ENCODE measurements at regions not wholly inside any gene's neighbourhood (a gene's known extent, or its start where the extent isn't known, plus 50 kb on each side); places are given as distances from the start of the nearest gene placed in this dataset.

GRCh38 chr9:109934136-109934856 lies 154.3 kb downstream of the PALM2AKAP2 start:
- Histone ChIP-seq H3K36me3 (ENCODE audit: insufficient read depth, low read length) (peaks cover 1% of the 10 kb centered on the region), H3K4me2 (ENCODE audit: low read length) (no peak overlapping the region), H3K27me3 (ENCODE audit: control insufficient read depth, insufficient read depth, low read length) (no peaks in the 10 kb centered on the region), H3K4me3 (ENCODE audit: low read length) (no peak overlapping the region), H3K9ac (ENCODE audit: low read depth, low read length) (no peak overlapping the region), H3K4me1 (ENCODE audit: control insufficient read depth, insufficient read depth, low read length) (no peaks in the 10 kb centered on the region), H3K9me3 (replicated peaks; ENCODE audit: low read length) (no peaks in the 10 kb centered on the region)

- Histone ChIP-seq H3K4me1 (ENCODE audit: control insufficient read depth, insufficient read depth, low read length) (no peaks in the 10 kb centered on the region), H3K36me3 (ENCODE audit: insufficient read depth, low read length) (no peaks in the 10 kb centered on the region), H3K9ac (ENCODE audit: low read depth, low read length) (no peak overlapping the region), H3K4me3 (ENCODE audit: low read length) (no peak overlapping the region), H3K27me3 (ENCODE audit: control insufficient read depth, insufficient read depth, low read length) (no peaks in the 10 kb centered on the region), H3K9me3 (replicated peaks; ENCODE audit: low read length) (no peaks in the 10 kb centered on the region), H3K4me2 (ENCODE audit: low read length) (no peak overlapping the region)
Measured at GRCh38 chr9:109934857-109935215, 154.8 kb downstream of the PALM2AKAP2 start.

GRCh38 chr9:109935406-109936087 lies 155.5 kb downstream of the PALM2AKAP2 start:
- Histone ChIP-seq H3K9ac (ENCODE audit: low read depth, low read length) (no peak overlapping the region), H3K4me1 (ENCODE audit: control insufficient read depth, insufficient read depth, low read length) (no peaks in the 10 kb centered on the region), H3K9me3 (replicated peaks; ENCODE audit: low read length) (no peaks in the 10 kb centered on the region), H3K36me3 (ENCODE audit: insufficient read depth, low read length) (no peaks in the 10 kb centered on the region), H3K4me2 (ENCODE audit: low read length) (no peak overlapping the region), H3K4me3 (ENCODE audit: low read length) (no peak overlapping the region), H3K27me3 (ENCODE audit: control insufficient read depth, insufficient read depth, low read length) (no peaks in the 10 kb centered on the region)

- Histone ChIP-seq H3K36me3 (ENCODE audit: insufficient read depth, low read length) (no peaks in the 10 kb centered on the region), H3K9ac (ENCODE audit: low read depth, low read length) (no peak overlapping the region), H3K4me1 (ENCODE audit: control insufficient read depth, insufficient read depth, low read length) (no peaks in the 10 kb centered on the region), H3K27me3 (ENCODE audit: control insufficient read depth, insufficient read depth, low read length) (no peaks in the 10 kb centered on the region), H3K4me2 (ENCODE audit: low read length) (no peak overlapping the region), H3K9me3 (replicated peaks; ENCODE audit: low read length) (no peaks in the 10 kb centered on the region), H3K4me3 (ENCODE audit: low read length) (no peak overlapping the region)
Measured at GRCh38 chr9:109937861-109938453, 158.0 kb downstream of the PALM2AKAP2 start.

- Histone ChIP-seq H3K4me1 (ENCODE audit: control insufficient read depth, insufficient read depth, low read length) (no peaks in the 10 kb centered on the region), H3K36me3 (ENCODE audit: insufficient read depth, low read length) (no peaks in the 10 kb centered on the region)
Measured at GRCh38 chr9:109939698-109940342, 159.8 kb downstream of the PALM2AKAP2 start.

GRCh38 chr9:109940561-109940960 lies 160.6 kb downstream of the PALM2AKAP2 start:
- Histone ChIP-seq H3K27me3 (ENCODE audit: control insufficient read depth, insufficient read depth, low read length) (no peaks in the 10 kb centered on the region), H3K4me3 (ENCODE audit: low read length) (no peak overlapping the region), H3K9ac (ENCODE audit: low read depth, low read length) (no peak overlapping the region), H3K9me3 (replicated peaks; ENCODE audit: low read length) (no peaks in the 10 kb centered on the region), H3K4me2 (ENCODE audit: low read length) (no peak overlapping the region), H3K36me3 (ENCODE audit: insufficient read depth, low read length) (no peaks in the 10 kb centered on the region), H3K4me1 (ENCODE audit: control insufficient read depth, insufficient read depth, low read length) (no peaks in the 10 kb centered on the region)

More at GRCh38 chr9:109939698-109940342, 159.8 kb downstream of the PALM2AKAP2 start:
- H3K4me2 ChIP-seq (ENCODE audit: low read length): no peak overlapping the region
- H3K9ac ChIP-seq (ENCODE audit: low read depth, low read length): no peak overlapping the region
- H3K9me3 ChIP-seq (replicated peaks; ENCODE audit: low read length): no peaks in the 10 kb centered on the region
- H3K27me3 ChIP-seq (ENCODE audit: control insufficient read depth, insufficient read depth, low read length): no peaks in the 10 kb centered on the region
- H3K4me3 ChIP-seq (ENCODE audit: low read length): no peak overlapping the region

GRCh38 chr9:109941771-109942170 lies 161.8 kb downstream of the PALM2AKAP2 start:
- H3K4me3 ChIP-seq (ENCODE audit: low read length): no peak overlapping the region
- no peaks in the 10 kb centered on the region for H3K36me3 ChIP-seq (ENCODE audit: insufficient read depth, low read length)
- H3K9me3 ChIP-seq (replicated peaks; ENCODE audit: low read length): no peaks in the 10 kb centered on the region
- no peak overlapping the region for H3K9ac ChIP-seq (ENCODE audit: low read depth, low read length)
- H3K27me3 ChIP-seq (ENCODE audit: control insufficient read depth, insufficient read depth, low read length): no peaks in the 10 kb centered on the region
- H3K4me2 ChIP-seq (ENCODE audit: low read length): no peak overlapping the region
- H3K4me1 ChIP-seq (ENCODE audit: control insufficient read depth, insufficient read depth, low read length): no peaks in the 10 kb centered on the region

GRCh38 chr9:109945573-109945972 lies 165.6 kb downstream of the PALM2AKAP2 start:
- Histone ChIP-seq H3K27me3 (ENCODE audit: control insufficient read depth, insufficient read depth, low read length) (no peaks in the 10 kb centered on the region), H3K36me3 (ENCODE audit: insufficient read depth, low read length) (no peaks in the 10 kb centered on the region), H3K4me2 (ENCODE audit: low read length) (no peak overlapping the region), H3K4me1 (ENCODE audit: control insufficient read depth, insufficient read depth, low read length) (no peaks in the 10 kb centered on the region), H3K9me3 (replicated peaks; ENCODE audit: low read length) (no peaks in the 10 kb centered on the region), H3K4me3 (ENCODE audit: low read length) (no peak overlapping the region), H3K9ac (ENCODE audit: low read depth, low read length) (no peak overlapping the region)

- Histone ChIP-seq H3K36me3 (ENCODE audit: insufficient read depth, low read length) (no peaks in the 10 kb centered on the region), H3K9ac (ENCODE audit: low read depth, low read length) (no peak overlapping the region), H3K4me1 (ENCODE audit: control insufficient read depth, insufficient read depth, low read length) (no peaks in the 10 kb centered on the region), H3K4me3 (ENCODE audit: low read length) (no peak overlapping the region), H3K9me3 (replicated peaks; ENCODE audit: low read length) (no peaks in the 10 kb centered on the region), H3K4me2 (ENCODE audit: low read length) (no peak overlapping the region), H3K27me3 (ENCODE audit: control insufficient read depth, insufficient read depth, low read length) (no peaks in the 10 kb centered on the region)
Measured at GRCh38 chr9:109948453-109948852, 168.5 kb downstream of the PALM2AKAP2 start.

- no peak overlapping the region for H3K9ac ChIP-seq (ENCODE audit: low read depth, low read length)
- H3K9me3 ChIP-seq (replicated peaks; ENCODE audit: low read length): no peaks in the 10 kb centered on the region
- no peaks in the 10 kb centered on the region for H3K36me3 ChIP-seq (ENCODE audit: insufficient read depth, low read length)
- H3K27me3 ChIP-seq (ENCODE audit: control insufficient read depth, insufficient read depth, low read length): no peaks in the 10 kb centered on the region
- no peak overlapping the region for H3K4me3 ChIP-seq (ENCODE audit: low read length)
- no peaks in the 10 kb centered on the region for H3K4me1 ChIP-seq (ENCODE audit: control insufficient read depth, insufficient read depth, low read length)
- H3K4me2 ChIP-seq (ENCODE audit: low read length): no peak overlapping the region
Measured at GRCh38 chr9:109950710-109951443, 170.9 kb downstream of the PALM2AKAP2 start.

- Histone ChIP-seq H3K4me1 (ENCODE audit: control insufficient read depth, insufficient read depth, low read length) (peaks cover 4% of the 10 kb centered on the region), H3K36me3 (ENCODE audit: insufficient read depth, low read length) (no peaks in the 10 kb centered on the region), H3K4me3 (ENCODE audit: low read length) (no peak overlapping the region), H3K27me3 (ENCODE audit: control insufficient read depth, insufficient read depth, low read length) (no peaks in the 10 kb centered on the region), H3K4me2 (ENCODE audit: low read length) (no peak overlapping the region), H3K9me3 (replicated peaks; ENCODE audit: low read length) (no peaks in the 10 kb centered on the region), H3K9ac (ENCODE audit: low read depth, low read length) (no peak overlapping the region)
Measured at GRCh38 chr9:109953300-109953699, 173.3 kb downstream of the PALM2AKAP2 start.

Data from skeletal muscle satellite cell (primary cell).